Activated CD8-positive, alpha-beta memory T cell treated with anti-CD3 and anti-CD28 coated beads, Interleukin-2, amount 10 ng/mL, durations not matched to agents 7 days and 5 days (primary cell): ENCODE measurements at regions not wholly inside any gene's neighbourhood (a gene's known extent, or its start where the extent isn't known, plus 50 kb on each side); places are given as distances from the start of the nearest gene placed in this dataset.

Source experiments
- ATAC-seq: fragments of 150-1000 bp; cut with Tn5 transposase; one replicate; pipeline ENCODE4 v1.10.0; 2021; ENCODE audit warnings: moderate library complexity
- CTCF ChIA-PET: fragments of 350-600 bp; sonication (Branson Sonifier 250); formaldehyde crosslinking; loops from one replicate; lab custom pipeline; 2021; ENCODE audit warnings: antibody characterized with exemption; lab: Charles Lee
- DNase-seq: peaks from one replicate; pipeline ENCODE4 v3.0.0-alpha.2; 2020
- H3K27ac Mint-ChIP-seq: one replicate; pipeline ENCODE4 v1.8.0; 2021; ENCODE audit warnings: mild to moderate bottlenecking, mixed read lengths
- H3K27me3 Mint-ChIP-seq: one replicate; pipeline ENCODE4 v1.8.0; 2021; ENCODE audit warnings: mixed read lengths
- H3K36me3 Mint-ChIP-seq: one replicate; pipeline ENCODE4 v1.8.0; 2021; ENCODE audit warnings: mild to moderate bottlenecking, mixed read lengths
- H3K4me1 Mint-ChIP-seq: one replicate; pipeline ENCODE4 v1.8.0; 2021; ENCODE audit warnings: mixed read lengths
- H3K4me3 Mint-ChIP-seq: one replicate; pipeline ENCODE4 v1.8.0; 2021; ENCODE audit warnings: mild to moderate bottlenecking, moderate library complexity, mixed read lengths
- H3K9me3 Mint-ChIP-seq: one replicate; pipeline ENCODE4 v1.8.0; 2022; ENCODE audit warnings: low read depth, mixed read lengths

- Mint-ChIP-seq H3K9me3 (no peaks in the 10 kb centered on the region), H3K4me3 (no peak overlapping the region), H3K36me3 (no peaks in the 10 kb centered on the region), H3K4me1 (no peaks in the 10 kb centered on the region), H3K27me3 (no peaks in the 10 kb centered on the region), H3K27ac (no peak overlapping the region)
- no peak for ATAC-seq
- CTCF ChIA-PET = interaction anchor here (0.7 to 1.5 kb wide), 2 partner anchors 29 to 313 kb away, joined by 3 read pairs; no protein-coding TSS in a partner anchor
- no peak for DNase-seq
Measured at GRCh38 chr12:107447336-107447735, 238.3 kb upstream of the PWP1 start.

- H3K27ac Mint-ChIP-seq = no peak overlapping the region
- H3K9me3 Mint-ChIP-seq = no peaks in the 10 kb centered on the region
- CTCF ChIA-PET = no interaction called here
- no peaks in the 10 kb centered on the region for H3K36me3 Mint-ChIP-seq
- H3K27me3 Mint-ChIP-seq = no peaks in the 10 kb centered on the region
- ATAC-seq (no peak), DNase-seq (no peak)
- no peaks in the 10 kb centered on the region for H3K4me1 Mint-ChIP-seq
- no peak overlapping the region for H3K4me3 Mint-ChIP-seq
Measured at GRCh38 chr12:107448198-107448597, 237.4 kb upstream of the PWP1 start.

GRCh38 chr12:107449891-107450290 is 235.7 kb upstream of the PWP1 start:
- ATAC-seq = no peak
- no peak for DNase-seq
- H3K27me3 Mint-ChIP-seq = no peaks in the 10 kb centered on the region
- no peaks in the 10 kb centered on the region for H3K9me3 Mint-ChIP-seq
- no peak overlapping the region for H3K27ac Mint-ChIP-seq
- H3K4me1 Mint-ChIP-seq = no peaks in the 10 kb centered on the region
- H3K4me3 Mint-ChIP-seq = no peak overlapping the region
- H3K36me3 Mint-ChIP-seq = no peaks in the 10 kb centered on the region
- CTCF ChIA-PET = no interaction called here

- H3K27me3 Mint-ChIP-seq = no peaks in the 10 kb centered on the region
- H3K4me3 Mint-ChIP-seq = no peak overlapping the region
- no peak overlapping the region for H3K27ac Mint-ChIP-seq
- ATAC-seq (no peak), DNase-seq (no peak)
- CTCF ChIA-PET = no interaction called here
- H3K36me3 Mint-ChIP-seq = no peaks in the 10 kb centered on the region
- no peaks in the 10 kb centered on the region for H3K4me1 Mint-ChIP-seq
- no peaks in the 10 kb centered on the region for H3K9me3 Mint-ChIP-seq
Measured at GRCh38 chr12:107450541-107450940, 235.1 kb upstream of the PWP1 start.

GRCh38 chr12:107451246-107451645 is 234.4 kb upstream of the PWP1 start:
- no peak overlapping the region for H3K4me3 Mint-ChIP-seq
- no peaks in the 10 kb centered on the region for H3K36me3 Mint-ChIP-seq
- CTCF ChIA-PET = no interaction called here

GRCh38 chr12:107454109-107454830 is 231.3 kb upstream of the PWP1 start:
- H3K9me3 Mint-ChIP-seq = no peaks in the 10 kb centered on the region
- no peaks in the 10 kb centered on the region for H3K36me3 Mint-ChIP-seq
- CTCF ChIA-PET = no interaction called here
- ATAC-seq = no peak
- no peak overlapping the region for H3K4me3 Mint-ChIP-seq
- H3K27me3 Mint-ChIP-seq = no peaks in the 10 kb centered on the region
- no peak overlapping the region for H3K27ac Mint-ChIP-seq
- DNase-seq = no peak
- no peaks in the 10 kb centered on the region for H3K4me1 Mint-ChIP-seq

More at GRCh38 chr12:107451246-107451645, 234.4 kb upstream of the PWP1 start:
- DNase-seq (no peak), ATAC-seq (no peak)
- Mint-ChIP-seq H3K27ac (no peak overlapping the region), H3K27me3 (no peaks in the 10 kb centered on the region), H3K4me1 (no peaks in the 10 kb centered on the region), H3K9me3 (no peaks in the 10 kb centered on the region)

GRCh38 chr12:107457362-107457935 is 228.2 kb upstream of the PWP1 start:
- no peaks in the 10 kb centered on the region for H3K36me3 Mint-ChIP-seq
- no peaks in the 10 kb centered on the region for H3K9me3 Mint-ChIP-seq
- no peak for DNase-seq
- no peak overlapping the region for H3K27ac Mint-ChIP-seq
- no peak overlapping the region for H3K4me3 Mint-ChIP-seq
- no peaks in the 10 kb centered on the region for H3K4me1 Mint-ChIP-seq
- CTCF ChIA-PET = no interaction called here
- ATAC-seq = no peak
- no peaks in the 10 kb centered on the region for H3K27me3 Mint-ChIP-seq

- no peaks in the 10 kb centered on the region for H3K27me3 Mint-ChIP-seq
Measured at GRCh38 chr12:107458163-107458562, 227.4 kb upstream of the PWP1 start.

GRCh38 chr12:107458990-107459389 is 226.6 kb upstream of the PWP1 start:
- no peaks in the 10 kb centered on the region for H3K4me1 Mint-ChIP-seq
- CTCF ChIA-PET = no interaction called here
- H3K27ac Mint-ChIP-seq = no peak overlapping the region
- no peaks in the 10 kb centered on the region for H3K36me3 Mint-ChIP-seq
- no peak overlapping the region for H3K4me3 Mint-ChIP-seq
- no peak for ATAC-seq
- DNase-seq = no peak
- no peaks in the 10 kb centered on the region for H3K9me3 Mint-ChIP-seq
- no peaks in the 10 kb centered on the region for H3K27me3 Mint-ChIP-seq

More at GRCh38 chr12:107458163-107458562, 227.4 kb upstream of the PWP1 start:
- Mint-ChIP-seq H3K36me3 (no peaks in the 10 kb centered on the region), H3K4me1 (no peaks in the 10 kb centered on the region), H3K9me3 (no peaks in the 10 kb centered on the region), H3K4me3 (no peak overlapping the region), H3K27ac (no peak overlapping the region)
- ATAC-seq = no peak
- CTCF ChIA-PET = no interaction called here
- no peak for DNase-seq

GRCh38 chr12:107459641-107460040 is 226.0 kb upstream of the PWP1 start:
- DNase-seq (no peak), ATAC-seq (no peak)
- Mint-ChIP-seq H3K4me1 (no peaks in the 10 kb centered on the region), H3K27ac (no peak overlapping the region), H3K27me3 (no peaks in the 10 kb centered on the region), H3K4me3 (no peak overlapping the region), H3K36me3 (no peaks in the 10 kb centered on the region), H3K9me3 (no peaks in the 10 kb centered on the region)
- CTCF ChIA-PET = interaction anchor here (1.3 kb wide), 1 partner anchor 24 kb away, joined by 5 read pairs; no protein-coding TSS in a partner anchor

- no peaks in the 10 kb centered on the region for H3K4me1 Mint-ChIP-seq
- no peaks in the 10 kb centered on the region for H3K27me3 Mint-ChIP-seq
- no peak overlapping the region for H3K4me3 Mint-ChIP-seq
- no peaks in the 10 kb centered on the region for H3K9me3 Mint-ChIP-seq
- ATAC-seq (no peak), DNase-seq (no peak)
- CTCF ChIA-PET = no interaction called here
- H3K36me3 Mint-ChIP-seq = no peaks in the 10 kb centered on the region
- no peak overlapping the region for H3K27ac Mint-ChIP-seq
Measured at GRCh38 chr12:107461222-107461975, 224.2 kb upstream of the PWP1 start.

- no peak for ATAC-seq
Measured at GRCh38 chr12:107462428-107463332, 222.9 kb upstream of the PWP1 start.

GRCh38 chr12:107464644-107465043 is 221.0 kb upstream of the PWP1 start:
- CTCF ChIA-PET = interaction anchor here (0.9 kb wide), 1 partner anchor 20 kb away, joined by 3 read pairs; no protein-coding TSS in a partner anchor
- H3K36me3 Mint-ChIP-seq = no peaks in the 10 kb centered on the region

More at GRCh38 chr12:107462428-107463332, 222.9 kb upstream of the PWP1 start:
- no peak overlapping the region for H3K4me3 Mint-ChIP-seq
- H3K36me3 Mint-ChIP-seq = no peaks in the 10 kb centered on the region
- H3K4me1 Mint-ChIP-seq = no peaks in the 10 kb centered on the region
- no peak overlapping the region for H3K27ac Mint-ChIP-seq
- no peaks in the 10 kb centered on the region for H3K27me3 Mint-ChIP-seq
- CTCF ChIA-PET = no interaction called here
- no peaks in the 10 kb centered on the region for H3K9me3 Mint-ChIP-seq
- no peak for DNase-seq

More at GRCh38 chr12:107464644-107465043, 221.0 kb upstream of the PWP1 start:
- H3K9me3 Mint-ChIP-seq = no peaks in the 10 kb centered on the region
- H3K27me3 Mint-ChIP-seq = no peaks in the 10 kb centered on the region
- no peak overlapping the region for H3K27ac Mint-ChIP-seq
- DNase-seq (no peak), ATAC-seq (no peak)
- peaks cover 6% of the 10 kb centered on the region for H3K4me1 Mint-ChIP-seq
- H3K4me3 Mint-ChIP-seq = no peak overlapping the region
